ENCODE measurements at regions not wholly inside any gene's neighbourhood (a gene's known extent, or its start where the extent isn't known, plus 50 kb on each side); places are given as distances from the start of the nearest gene placed in this dataset.

- no peak for DNase-seq
These were observed 1049.9 kb upstream of the TENM3 start for GRCh38 chr4:181193131-181193930.

GRCh38 chr4:181194096-181194495, 1049.1 kb upstream of the TENM3 start:
- DNase-seq, result no peak

GRCh38 chr4:181200076-181200475, 1043.1 kb upstream of the TENM3 start:
- DNase-seq, result no peak

GRCh38 chr4:181202240-181202639, 1041.0 kb upstream of the TENM3 start:
- no peak for DNase-seq

- DNase-seq, result no peak
These were observed 1039.1 kb upstream of the TENM3 start for GRCh38 chr4:181204109-181204508.

- DNase-seq, result no peak
These were observed 1029.7 kb upstream of the TENM3 start for GRCh38 chr4:181213551-181213950.

- DNase-seq, result no peak
These were observed 1026.7 kb upstream of the TENM3 start for GRCh38 chr4:181216501-181216900.

GRCh38 chr4:181219783-181220416, 1023.3 kb upstream of the TENM3 start:
- no peak for DNase-seq

- no peak for DNase-seq
These were observed 1018.4 kb upstream of the TENM3 start for GRCh38 chr4:181224852-181225251.

GRCh38 chr4:181225616-181226261, 1017.5 kb upstream of the TENM3 start:
- no peak for DNase-seq

GRCh38 chr4:181234951-181235680, 1008.1 kb upstream of the TENM3 start:
- DNase-seq, result no peak

GRCh38 chr4:181245326-181245725, 997.9 kb upstream of the TENM3 start:
- DNase-seq, result no peak

GRCh38 chr4:181249031-181249430, 994.2 kb upstream of the TENM3 start:
- DNase-seq, result no peak

GRCh38 chr4:181254771-181255170, 988.4 kb upstream of the TENM3 start:
- no peak for DNase-seq

GRCh38 chr4:181258569-181258968, 984.6 kb upstream of the TENM3 start:
- DNase-seq, result no peak

- no peak for DNase-seq
These were observed 984.0 kb upstream of the TENM3 start for GRCh38 chr4:181259081-181259709.

GRCh38 chr4:181261279-181261678, 981.9 kb upstream of the TENM3 start:
- DNase-seq, result no peak

GRCh38 chr4:181264893-181265292, 978.3 kb upstream of the TENM3 start:
- no peak for DNase-seq

GRCh38 chr4:181265370-181265769, 977.8 kb upstream of the TENM3 start:
- DNase-seq, result no peak

GRCh38 chr4:181271116-181271640, 972.0 kb upstream of the TENM3 start:
- no peak for DNase-seq

- DNase-seq, result no peak
These were observed 970.8 kb upstream of the TENM3 start for GRCh38 chr4:181272422-181272821.

GRCh38 chr4:181278941-181279340, 964.3 kb upstream of the TENM3 start:
- DNase-seq, result no peak

- no peak for DNase-seq
These were observed 961.8 kb upstream of the TENM3 start for GRCh38 chr4:181281451-181281850.

Data from stimulated activated CD8-positive, alpha-beta memory T cell treated with anti-CD3 and anti-CD28 coated beads, Interleukin-4, amount 100 ng/mL, for 48 hours (primary cell).